Calu3 (cell line): ENCODE measurements at regions not wholly inside any gene's neighbourhood (a gene's known extent, or its start where the extent isn't known, plus 50 kb on each side); places are given as distances from the start of the nearest gene placed in this dataset.

Experiments
- BruUV-seq: library from RNA; stranded (reverse); fragments of 400-500 nt; replicated peaks from 2 replicates; lab custom pipeline; 2021; lab: Mats Ljungman, UMichigan
- CTCF ChIA-PET: fragments of 300-600 bp; sonication (Branson Sonifier 250); formaldehyde crosslinking; loops from one replicate; lab custom pipeline; 2022; ENCODE audit warnings: antibody characterized with exemption; lab: Charles Lee
- DNase-seq: peaks from one replicate; pipeline ENCODE4 v3.0.0; 2022
- H3K27ac Mint-ChIP-seq: one replicate; pipeline ENCODE4 v1.8.0; 2022; ENCODE audit warnings: mixed read lengths; ENCODE audit not compliant: unreplicated experiment
- H3K27me3 Mint-ChIP-seq: one replicate; pipeline ENCODE4 v1.8.0; 2022; ENCODE audit warnings: mixed read lengths; ENCODE audit not compliant: unreplicated experiment
- H3K36me3 Mint-ChIP-seq: one replicate; pipeline ENCODE4 v1.8.0; 2022; ENCODE audit warnings: mild to moderate bottlenecking, moderate library complexity, mixed read lengths; ENCODE audit not compliant: insufficient read depth, unreplicated experiment
- H3K4me1 Mint-ChIP-seq: one replicate; pipeline ENCODE4 v1.8.0; 2022; ENCODE audit warnings: mild to moderate bottlenecking, low read depth, mixed read lengths; ENCODE audit not compliant: unreplicated experiment
- H3K4me3 Mint-ChIP-seq: one replicate; pipeline ENCODE4 v1.8.0; 2022; ENCODE audit warnings: mild to moderate bottlenecking, low read depth, moderate library complexity, mixed read lengths; ENCODE audit not compliant: unreplicated experiment
- H3K9me3 Mint-ChIP-seq: one replicate; pipeline ENCODE4 v1.8.0; 2022; ENCODE audit warnings: low read depth, mixed read lengths; ENCODE audit not compliant: unreplicated experiment
- intact Hi-C: fragments of 100-400 bp; cut with micrococcal nuclease; formaldehyde crosslinking; loops from one replicate; pipeline ENCODE4 v1.10.0; 2022; ENCODE audit not compliant: unreplicated experiment
- TF ChIP-seq, protein P1 (sequence below): fragments of 200-600 bp; IDR thresholded peaks from one replicate; pipeline ENCODE4 v1.8.0; 2022; ENCODE audit warnings: antibody characterized with exemption; ENCODE audit not compliant: unreplicated experiment

DNA sequence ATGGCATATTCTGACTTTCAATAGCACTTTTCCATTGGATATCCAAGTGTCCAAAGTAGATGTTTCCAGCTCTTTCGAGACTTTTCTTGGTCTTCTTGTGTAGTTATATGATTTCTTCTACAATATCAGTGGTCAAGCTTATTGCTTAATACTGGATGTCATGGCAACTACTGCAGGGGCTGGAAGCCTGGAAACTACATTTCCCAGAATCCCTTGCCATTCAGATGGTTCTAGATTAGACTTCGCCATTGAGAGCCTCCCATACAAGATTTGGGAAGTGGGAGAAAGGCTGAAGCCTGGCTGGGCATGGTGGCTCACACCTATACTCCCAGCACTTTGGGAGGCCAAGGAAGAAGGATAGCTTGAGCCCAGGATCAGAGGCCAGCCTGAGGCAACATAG, 153.6 kb downstream of the C16orf95 start:
- H3K4me3 Mint-ChIP-seq, result no peak overlapping the region
- peaks cover 4% of the 10 kb centered on the region for H3K9me3 Mint-ChIP-seq
- no peak overlapping the region for H3K27ac Mint-ChIP-seq
- TF ChIP-seq, protein P1, sequence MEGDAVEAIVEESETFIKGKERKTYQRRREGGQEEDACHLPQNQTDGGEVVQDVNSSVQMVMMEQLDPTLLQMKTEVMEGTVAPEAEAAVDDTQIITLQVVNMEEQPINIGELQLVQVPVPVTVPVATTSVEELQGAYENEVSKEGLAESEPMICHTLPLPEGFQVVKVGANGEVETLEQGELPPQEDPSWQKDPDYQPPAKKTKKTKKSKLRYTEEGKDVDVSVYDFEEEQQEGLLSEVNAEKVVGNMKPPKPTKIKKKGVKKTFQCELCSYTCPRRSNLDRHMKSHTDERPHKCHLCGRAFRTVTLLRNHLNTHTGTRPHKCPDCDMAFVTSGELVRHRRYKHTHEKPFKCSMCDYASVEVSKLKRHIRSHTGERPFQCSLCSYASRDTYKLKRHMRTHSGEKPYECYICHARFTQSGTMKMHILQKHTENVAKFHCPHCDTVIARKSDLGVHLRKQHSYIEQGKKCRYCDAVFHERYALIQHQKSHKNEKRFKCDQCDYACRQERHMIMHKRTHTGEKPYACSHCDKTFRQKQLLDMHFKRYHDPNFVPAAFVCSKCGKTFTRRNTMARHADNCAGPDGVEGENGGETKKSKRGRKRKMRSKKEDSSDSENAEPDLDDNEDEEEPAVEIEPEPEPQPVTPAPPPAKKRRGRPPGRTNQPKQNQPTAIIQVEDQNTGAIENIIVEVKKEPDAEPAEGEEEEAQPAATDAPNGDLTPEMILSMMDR, result no peak
- H3K36me3 Mint-ChIP-seq, result no peaks in the 10 kb centered on the region
- BruUV-seq, result no TSS peak
- H3K4me1 Mint-ChIP-seq, result no peaks in the 10 kb centered on the region
- DNase-seq, result no peak
- CTCF ChIA-PET, result interaction anchor here (0.5 kb wide), 1 partner anchor 101 kb away, joined by 4 read pairs; no protein-coding TSS in a partner anchor
- H3K27me3 Mint-ChIP-seq, result peaks cover 93% of the 10 kb centered on the region
- intact Hi-C loops, result no loop called here

DNA sequence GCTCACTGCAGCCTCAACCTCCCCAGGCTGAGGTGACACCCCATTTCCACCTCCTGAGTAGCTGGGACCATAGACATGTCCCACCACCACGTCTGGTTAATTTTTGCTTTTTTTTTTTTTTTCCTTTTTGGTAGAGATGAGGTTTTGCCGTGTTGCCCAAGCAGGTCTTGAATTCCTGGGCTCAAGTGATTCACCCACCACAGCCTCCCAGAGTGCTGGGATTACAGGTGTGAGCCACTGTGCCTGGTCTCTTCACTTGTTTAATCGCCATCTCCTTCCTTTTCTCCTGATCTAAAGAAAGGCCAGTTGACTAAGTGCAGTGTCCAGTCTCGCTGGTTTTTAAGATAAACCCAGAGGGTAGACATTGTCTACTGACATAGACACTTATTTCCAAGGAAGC, 152.0 kb downstream of the C16orf95 start:
- H3K4me3 Mint-ChIP-seq, result no peak overlapping the region
- H3K9me3 Mint-ChIP-seq, result peaks cover 4% of the 10 kb centered on the region
- CTCF ChIA-PET, result interaction anchor here (0.6 kb wide), 1 partner anchor 88 kb away, joined by 4 read pairs; no protein-coding TSS in a partner anchor
- TF ChIP-seq, protein P1, result no peak
- intact Hi-C loops, result no loop called here
- H3K36me3 Mint-ChIP-seq, result no peaks in the 10 kb centered on the region
- H3K27ac Mint-ChIP-seq, result no peak overlapping the region
- no peaks in the 10 kb centered on the region for H3K4me1 Mint-ChIP-seq
- peaks cover 93% of the 10 kb centered on the region for H3K27me3 Mint-ChIP-seq
- no TSS peak for BruUV-seq
- no peak for DNase-seq

DNA sequence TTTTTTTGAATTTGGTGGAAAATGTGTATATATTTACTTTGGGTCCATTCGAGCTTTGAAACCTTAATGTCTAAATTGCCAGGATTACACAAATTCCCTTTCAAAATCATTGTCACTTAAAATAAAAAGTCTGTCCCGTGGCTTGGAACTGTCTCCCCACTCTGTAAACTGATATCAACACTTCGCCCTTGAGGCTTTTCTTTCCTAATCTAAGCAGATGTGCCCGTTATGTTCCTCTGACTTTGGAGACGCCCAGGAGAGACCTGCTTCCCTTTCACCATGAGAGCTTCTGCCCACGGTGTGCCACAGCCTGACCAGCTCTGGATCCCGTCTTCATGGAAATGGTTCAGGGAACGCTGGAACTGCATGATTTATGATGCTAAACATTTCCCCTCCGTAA, 151.3 kb downstream of the C16orf95 start:
- intact Hi-C loops, result no loop called here
- TF ChIP-seq, protein P1, result no peak
- no peaks in the 10 kb centered on the region for H3K36me3 Mint-ChIP-seq
- no peak overlapping the region for H3K27ac Mint-ChIP-seq
- H3K4me1 Mint-ChIP-seq, result no peaks in the 10 kb centered on the region
- DNase-seq, result no peak
- H3K27me3 Mint-ChIP-seq, result peaks cover 93% of the 10 kb centered on the region
- BruUV-seq, result no TSS peak
- CTCF ChIA-PET, result interaction anchor here (0.6 kb wide), 1 partner anchor 521 kb away, joined by 3 read pairs; no protein-coding TSS in a partner anchor
- H3K9me3 Mint-ChIP-seq, result peaks cover 7% of the 10 kb centered on the region
- no peak overlapping the region for H3K4me3 Mint-ChIP-seq

DNA sequence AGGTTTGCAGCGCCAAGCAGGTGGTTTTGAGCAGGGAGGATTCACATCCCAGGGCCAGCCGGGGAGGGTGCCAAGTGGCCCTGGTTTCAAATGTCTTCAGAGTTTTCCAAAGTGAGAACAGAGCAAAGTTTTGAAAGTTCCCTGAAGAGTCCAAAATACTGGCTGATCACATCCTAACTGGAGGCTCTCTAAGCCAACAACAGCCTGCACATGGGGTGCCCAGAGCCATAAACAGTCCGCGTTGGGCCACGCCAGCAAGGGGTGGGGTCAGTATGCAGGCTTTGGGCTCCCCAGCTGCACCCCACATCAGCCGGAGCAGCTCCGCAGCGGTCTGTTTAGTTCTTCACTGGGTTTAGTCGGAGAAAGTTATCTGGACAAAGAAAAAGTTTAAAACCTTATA, 150.9 kb downstream of the C16orf95 start:
- Mint-ChIP-seq H3K4me1 (no peaks in the 10 kb centered on the region), H3K36me3 (no peaks in the 10 kb centered on the region), H3K9me3 (peaks cover 7% of the 10 kb centered on the region), H3K27me3 (peaks cover 92% of the 10 kb centered on the region), H3K27ac (no peak overlapping the region), H3K4me3 (no peak overlapping the region)
- BruUV-seq, result no TSS peak
- CTCF ChIA-PET, result interaction anchor here (0.6 kb wide), 1 partner anchor 522 kb away, joined by 3 read pairs; no protein-coding TSS in a partner anchor
- TF ChIP-seq, protein P1, result no peak
- no peak for DNase-seq
- intact Hi-C loops, result no loop called here
